ENCODE measurements at regions not wholly inside any gene's neighbourhood (a gene's known extent, or its start where the extent isn't known, plus 50 kb on each side); places are given as distances from the start of the nearest gene placed in this dataset.

GRCh38 chr12:90791445-90791844, 163.5 kb downstream of the CCER1 start:
- peaks cover 0 to 4% (median 0%) of the 10 kb centered on the region in 11 donors for H3K9me3 Mint-ChIP-seq
- no peaks in the 10 kb centered on the region for H3K36me3 ChIP-seq (ENCODE audit: control insufficient read depth in 2 of 3, insufficient read depth in 3 of 3, low read length in 3 of 3)
- CTCF ChIA-PET, result no interaction called here
- H3K27ac ChIP-seq (ENCODE audit: low read depth, low read length), result no peak overlapping the region
- intact Hi-C loops (cut with micrococcal nuclease), result no loop called here
- POLR2A ChIA-PET, result no interaction called here
- H3K4me1 ChIP-seq (ENCODE audit: control insufficient read depth in 2 of 2, insufficient read depth in 2 of 2, low read length in 2 of 2), result no peaks in the 10 kb centered on the region
- H3K27me3 Mint-ChIP-seq, result no peaks in the 10 kb centered on the region
- ATAC-seq, result no peak
- no peak for DNase-seq
- no peak overlapping the region for H3K4me3 Mint-ChIP-seq
- no peaks in the 10 kb centered on the region for H3K36me3 Mint-ChIP-seq
- no peak overlapping the region for H3K27ac Mint-ChIP-seq
- H3K4me1 Mint-ChIP-seq, result no peaks in the 10 kb centered on the region
- no peak overlapping the region for H3K4me3 ChIP-seq (ENCODE audit: low read length)
- H3K9me3 ChIP-seq (ENCODE audit: control insufficient read depth in 2 of 3, low read length in 3 of 3), result no peaks in the 10 kb centered on the region
- H3K27me3 ChIP-seq (ENCODE audit: control insufficient read depth in 2 of 2, insufficient read depth in 2 of 2, low read length in 2 of 2), result no peaks in the 10 kb centered on the region

- Mint-ChIP-seq H3K36me3 (no peaks in the 10 kb centered on the region), H3K4me1 (no peaks in the 10 kb centered on the region), H3K27me3 (no peaks in the 10 kb centered on the region), H3K4me3 (no peak overlapping the region), H3K27ac (no peak overlapping the region), H3K9me3 (peaks cover 0 to 4% (median 0%) of the 10 kb centered on the region in 11 donors)
- DNase-seq (no peak), ATAC-seq (no peak)
- intact Hi-C loops (cut with micrococcal nuclease), result no loop called here
- H3K4me3 ChIP-seq (ENCODE audit: low read length), result no peak overlapping the region
- no peaks in the 10 kb centered on the region for H3K27me3 ChIP-seq (ENCODE audit: control insufficient read depth in 2 of 2, insufficient read depth in 2 of 2, low read length in 2 of 2)
- ChIA-PET POLR2A (no interaction called here), CTCF (no interaction called here)
- no peaks in the 10 kb centered on the region for H3K4me1 ChIP-seq (ENCODE audit: control insufficient read depth in 2 of 2, insufficient read depth in 2 of 2, low read length in 2 of 2)
- H3K36me3 ChIP-seq (ENCODE audit: control insufficient read depth in 2 of 3, insufficient read depth in 3 of 3, low read length in 3 of 3), result no peaks in the 10 kb centered on the region
- H3K9me3 ChIP-seq (ENCODE audit: control insufficient read depth in 2 of 3, low read length in 3 of 3), result no peaks in the 10 kb centered on the region
- no peak overlapping the region for H3K27ac ChIP-seq (ENCODE audit: low read depth, low read length)
These were observed 164.2 kb downstream of the CCER1 start for GRCh38 chr12:90790747-90791146.

DNA sequence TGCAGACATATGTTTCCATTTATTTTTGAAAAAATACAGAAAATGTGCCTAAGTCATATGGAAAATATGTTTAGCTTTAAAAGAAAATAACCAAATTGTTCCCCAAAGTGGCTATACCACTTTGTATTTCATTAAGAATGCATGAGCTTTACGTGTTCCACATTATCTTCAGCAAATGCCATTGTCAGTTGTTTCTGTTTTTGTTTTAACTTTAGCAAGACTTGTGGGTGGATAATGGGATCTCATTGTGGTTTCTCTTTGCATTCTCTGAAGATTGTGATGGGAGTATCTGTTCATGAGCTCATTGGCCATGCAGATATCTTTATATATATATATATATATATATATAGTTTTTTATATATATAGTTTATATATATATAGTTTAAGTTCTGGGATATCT, 181.5 kb downstream of the CCER1 start:
- Histone ChIP-seq H3K27ac (ENCODE audit: low read depth, low read length) (no peak overlapping the region), H3K4me3 (ENCODE audit: low read length) (no peak overlapping the region), H3K27me3 (ENCODE audit: control insufficient read depth in 2 of 2, insufficient read depth in 2 of 2, low read length in 2 of 2) (no peaks in the 10 kb centered on the region), H3K9me3 (ENCODE audit: control insufficient read depth in 2 of 3, low read length in 3 of 3) (no peaks in the 10 kb centered on the region), H3K4me1 (ENCODE audit: control insufficient read depth in 2 of 2, insufficient read depth in 2 of 2, low read length in 2 of 2) (no peaks in the 10 kb centered on the region), H3K36me3 (ENCODE audit: control insufficient read depth in 2 of 3, insufficient read depth in 3 of 3, low read length in 3 of 3) (no peaks in the 10 kb centered on the region)
- ChIA-PET CTCF (no interaction called here), POLR2A (no interaction called here)
- Mint-ChIP-seq H3K36me3 (no peaks in the 10 kb centered on the region), H3K27ac (no peak overlapping the region), H3K9me3 (peaks cover 0 to 7% (median 0%) of the 10 kb centered on the region in 11 donors), H3K4me1 (no peaks in the 10 kb centered on the region), H3K27me3 (no peaks in the 10 kb centered on the region), H3K4me3 (no peak overlapping the region)
- ATAC-seq (no peak), DNase-seq (no peak)
- intact Hi-C loops (cut with micrococcal nuclease), result no loop called here

DNA sequence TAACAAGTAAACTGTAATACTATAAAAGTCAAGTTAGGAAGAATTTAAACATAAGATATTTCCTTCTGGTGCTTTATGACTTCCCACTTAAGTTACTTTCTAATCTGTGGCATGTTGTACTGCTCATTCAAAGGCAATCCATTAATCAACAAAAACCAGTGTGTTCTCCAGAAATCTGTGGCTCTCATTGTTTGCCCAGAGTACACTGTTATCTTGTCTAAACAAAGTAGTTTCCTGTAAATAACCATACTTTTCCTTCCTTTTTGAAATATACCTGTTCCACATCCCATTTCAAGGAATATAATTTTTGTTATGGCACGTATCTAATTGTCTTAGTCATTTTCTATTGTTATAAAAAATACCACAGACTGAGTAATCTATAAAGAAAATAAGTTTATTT, 184.1 kb downstream of the CCER1 start:
- H3K27me3 Mint-ChIP-seq, result no peaks in the 10 kb centered on the region
- POLR2A ChIA-PET, result no interaction called here

DNA sequence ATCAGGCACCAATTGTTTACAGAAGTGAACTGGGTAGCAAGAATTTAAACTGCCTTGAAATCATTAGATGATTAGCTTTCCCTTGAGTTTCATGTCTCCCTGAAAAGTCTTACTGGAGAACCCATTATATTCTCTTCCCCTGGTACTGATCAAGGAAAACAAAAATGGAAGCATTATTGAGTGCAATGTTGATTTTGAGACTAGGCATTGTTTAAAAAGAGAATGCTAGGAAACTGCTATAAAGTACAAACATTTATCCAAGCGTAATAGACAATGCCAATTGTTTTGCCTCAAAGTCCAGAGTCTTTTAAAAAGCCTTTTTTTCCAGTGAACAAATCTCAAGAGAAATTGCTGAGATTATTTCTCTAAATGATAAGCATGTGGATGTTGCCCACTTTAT, 197.0 kb downstream of the CCER1 start:
- Histone ChIP-seq H3K4me1 (ENCODE audit: control insufficient read depth in 2 of 2, insufficient read depth in 2 of 2, low read length in 2 of 2) (no peaks in the 10 kb centered on the region), H3K36me3 (ENCODE audit: control insufficient read depth in 2 of 3, insufficient read depth in 3 of 3, low read length in 3 of 3) (no peaks in the 10 kb centered on the region), H3K4me3 (ENCODE audit: low read length) (no peak overlapping the region), H3K27ac (ENCODE audit: low read depth, low read length) (no peak overlapping the region), H3K27me3 (ENCODE audit: control insufficient read depth in 2 of 2, insufficient read depth in 2 of 2, low read length in 2 of 2) (no peaks in the 10 kb centered on the region), H3K9me3 (ENCODE audit: control insufficient read depth in 2 of 3, low read length in 3 of 3) (no peaks in the 10 kb centered on the region)
- POLR2A ChIA-PET, result no interaction called here
- intact Hi-C loops (cut with micrococcal nuclease), result no loop called here
- CTCF ChIA-PET, result no interaction called here
- no peaks in the 10 kb centered on the region for H3K27me3 Mint-ChIP-seq
- H3K9me3 Mint-ChIP-seq, result peaks cover 0 to 5% (median 0%) of the 10 kb centered on the region in 11 donors
- no peaks in the 10 kb centered on the region for H3K36me3 Mint-ChIP-seq
- H3K4me3 Mint-ChIP-seq, result no peak overlapping the region
- H3K4me1 Mint-ChIP-seq, result no peaks in the 10 kb centered on the region
- no peak for ATAC-seq
- H3K27ac Mint-ChIP-seq, result no peak overlapping the region
- no peak for DNase-seq

More for the DNA sequence above, 184.1 kb downstream of the CCER1 start:
- Histone ChIP-seq H3K4me1 (ENCODE audit: control insufficient read depth in 2 of 2, insufficient read depth in 2 of 2, low read length in 2 of 2) (no peaks in the 10 kb centered on the region), H3K27ac (ENCODE audit: low read depth, low read length) (no peak overlapping the region), H3K4me3 (ENCODE audit: low read length) (no peak overlapping the region), H3K36me3 (ENCODE audit: control insufficient read depth in 2 of 3, insufficient read depth in 3 of 3, low read length in 3 of 3) (no peaks in the 10 kb centered on the region), H3K27me3 (ENCODE audit: control insufficient read depth in 2 of 2, insufficient read depth in 2 of 2, low read length in 2 of 2) (no peaks in the 10 kb centered on the region), H3K9me3 (ENCODE audit: control insufficient read depth in 2 of 3, low read length in 3 of 3) (no peaks in the 10 kb centered on the region)
- no peak for DNase-seq
- H3K9me3 Mint-ChIP-seq, result peaks cover 0 to 1% (median 0%) of the 10 kb centered on the region in 11 donors
- no peaks in the 10 kb centered on the region for H3K4me1 Mint-ChIP-seq
- ATAC-seq, result no peak
- no peaks in the 10 kb centered on the region for H3K36me3 Mint-ChIP-seq
- no peak overlapping the region for H3K27ac Mint-ChIP-seq
- no peak overlapping the region for H3K4me3 Mint-ChIP-seq
- intact Hi-C loops (cut with micrococcal nuclease), result no loop called here
- CTCF ChIA-PET, result no interaction called here

- H3K36me3 Mint-ChIP-seq, result no peaks in the 10 kb centered on the region
- POLR2A ChIA-PET, result no interaction called here
- H3K9me3 ChIP-seq (ENCODE audit: control insufficient read depth in 2 of 3, low read length in 3 of 3), result no peaks in the 10 kb centered on the region
- H3K4me3 ChIP-seq (ENCODE audit: low read length), result no peak overlapping the region
- no peaks in the 10 kb centered on the region for H3K27me3 ChIP-seq (ENCODE audit: control insufficient read depth in 2 of 2, insufficient read depth in 2 of 2, low read length in 2 of 2)
- H3K36me3 ChIP-seq (ENCODE audit: control insufficient read depth in 2 of 3, insufficient read depth in 3 of 3, low read length in 3 of 3), result no peaks in the 10 kb centered on the region
- peaks cover 0 to 13% (median 4%) of the 10 kb centered on the region in 11 donors for H3K9me3 Mint-ChIP-seq
- H3K27me3 Mint-ChIP-seq, result no peaks in the 10 kb centered on the region
- no peak overlapping the region for H3K4me3 Mint-ChIP-seq
- CTCF ChIA-PET, result no interaction called here
- intact Hi-C loops (cut with micrococcal nuclease), result no loop called here
- no peak overlapping the region for H3K27ac Mint-ChIP-seq
- DNase-seq, result no peak
- no peak overlapping the region for H3K27ac ChIP-seq (ENCODE audit: low read depth, low read length)
- no peak for ATAC-seq
- H3K4me1 Mint-ChIP-seq, result no peaks in the 10 kb centered on the region
- no peaks in the 10 kb centered on the region for H3K4me1 ChIP-seq (ENCODE audit: control insufficient read depth in 2 of 2, insufficient read depth in 2 of 2, low read length in 2 of 2)
These were observed 209.8 kb downstream of the CCER1 start for GRCh38 chr12:90745211-90745610.

- Histone ChIP-seq H3K36me3 (ENCODE audit: control insufficient read depth in 2 of 3, insufficient read depth in 3 of 3, low read length in 3 of 3) (no peaks in the 10 kb centered on the region), H3K27me3 (ENCODE audit: control insufficient read depth in 2 of 2, insufficient read depth in 2 of 2, low read length in 2 of 2) (no peaks in the 10 kb centered on the region), H3K4me1 (ENCODE audit: control insufficient read depth in 2 of 2, insufficient read depth in 2 of 2, low read length in 2 of 2) (no peaks in the 10 kb centered on the region), H3K27ac (ENCODE audit: low read depth, low read length) (no peak overlapping the region), H3K4me3 (ENCODE audit: low read length) (no peak overlapping the region), H3K9me3 (ENCODE audit: control insufficient read depth in 2 of 3, low read length in 3 of 3) (no peaks in the 10 kb centered on the region)
- ATAC-seq (no peak), DNase-seq (no peak)
- ChIA-PET CTCF (no interaction called here), POLR2A (no interaction called here)
- intact Hi-C loops (cut with micrococcal nuclease), result no loop called here
- no peak overlapping the region for H3K4me3 Mint-ChIP-seq
- no peaks in the 10 kb centered on the region for H3K4me1 Mint-ChIP-seq
- H3K27me3 Mint-ChIP-seq, result no peaks in the 10 kb centered on the region
- peaks cover 0 to 10% (median 4%) of the 10 kb centered on the region in 11 donors for H3K9me3 Mint-ChIP-seq
- H3K36me3 Mint-ChIP-seq, result no peaks in the 10 kb centered on the region
- no peak overlapping the region for H3K27ac Mint-ChIP-seq
These were observed 213.4 kb downstream of the CCER1 start for GRCh38 chr12:90741611-90742010.

Measured in naive thymus-derived CD4-positive, alpha-beta T cell (primary cell).